Cardiac muscle cell (in vitro differentiated cells and primary cell): ENCODE measurements at regions not wholly inside any gene's neighbourhood (a gene's known extent, or its start where the extent isn't known, plus 50 kb on each side); places are given as distances from the start of the nearest gene placed in this dataset.
"Not testable (repeated sequence)": the region's sequence is repeated elsewhere in the genome, so short reads cannot be mapped to it uniquely, and the experiment has no call there.

Experiments
- DNase-seq, 2 donors: peaks; one replicate each; pipeline versions ENCODE4 v3.0.0 to v3.0.0-alpha.2; 2010 to 2017; ENCODE audit warnings: low read depth in 1 of 2, low spot score in 1 of 2
- H3K27ac ChIP-seq: fragments of 200-600 bp; sonication (generic); 2 replicates; pipeline ENCODE4 v1.5.1; 2016
- H3K27me3 ChIP-seq: fragments of 200-600 bp; sonication (generic); 2 replicates; pipeline ENCODE4 v1.6.0; 2016; ENCODE audit warnings: control low read depth
- H3K36me3 ChIP-seq: fragments of 200-600 bp; sonication (generic); 2 replicates; pipeline ENCODE4 v1.5.1; 2016; ENCODE audit warnings: control low read depth
- H3K4me1 ChIP-seq: fragments of 200-600 bp; sonication (generic); 2 replicates; pipeline ENCODE4 v1.8.1; 2017; ENCODE audit warnings: low read depth, mild to moderate bottlenecking, mixed run types
- H3K4me3 ChIP-seq: fragments of 200-600 bp; sonication (generic); 2 replicates; pipeline ENCODE4 v1.5.1; 2016; ENCODE audit warnings: mild to moderate bottlenecking
- H3K9me3 ChIP-seq: fragments of 200-600 bp; sonication (generic); 2 replicates; pipeline ENCODE4 v1.5.1; 2017; ENCODE audit warnings: low read depth, mild to moderate bottlenecking, control low read depth
- TF ChIP-seq, protein P1 (sequence below): IDR thresholded peaks from 2 replicates; pipeline ENCODE4 v1.5.1; 2012; ENCODE audit warnings: low read depth, mild to moderate bottlenecking, low read length

GRCh38 chr2:187610450-187610849, 56.2 kb upstream of the TFPI start:
- not testable (repeated sequence) for H3K36me3 ChIP-seq, H3K4me3 ChIP-seq, H3K4me1 ChIP-seq, H3K27me3 ChIP-seq, H3K27ac ChIP-seq, DNase-seq, H3K9me3 ChIP-seq

GRCh38 chr2:187612857-187613256, 58.6 kb upstream of the TFPI start:
- Histone ChIP-seq H3K27me3 (no peaks in the 10 kb centered on the region), H3K4me3 (no peak overlapping the region), H3K4me1 (no peaks in the 10 kb centered on the region), H3K36me3 (no peaks in the 10 kb centered on the region), H3K9me3 (no peaks in the 10 kb centered on the region), H3K27ac (no peak overlapping the region)
- TF ChIP-seq, protein P1, sequence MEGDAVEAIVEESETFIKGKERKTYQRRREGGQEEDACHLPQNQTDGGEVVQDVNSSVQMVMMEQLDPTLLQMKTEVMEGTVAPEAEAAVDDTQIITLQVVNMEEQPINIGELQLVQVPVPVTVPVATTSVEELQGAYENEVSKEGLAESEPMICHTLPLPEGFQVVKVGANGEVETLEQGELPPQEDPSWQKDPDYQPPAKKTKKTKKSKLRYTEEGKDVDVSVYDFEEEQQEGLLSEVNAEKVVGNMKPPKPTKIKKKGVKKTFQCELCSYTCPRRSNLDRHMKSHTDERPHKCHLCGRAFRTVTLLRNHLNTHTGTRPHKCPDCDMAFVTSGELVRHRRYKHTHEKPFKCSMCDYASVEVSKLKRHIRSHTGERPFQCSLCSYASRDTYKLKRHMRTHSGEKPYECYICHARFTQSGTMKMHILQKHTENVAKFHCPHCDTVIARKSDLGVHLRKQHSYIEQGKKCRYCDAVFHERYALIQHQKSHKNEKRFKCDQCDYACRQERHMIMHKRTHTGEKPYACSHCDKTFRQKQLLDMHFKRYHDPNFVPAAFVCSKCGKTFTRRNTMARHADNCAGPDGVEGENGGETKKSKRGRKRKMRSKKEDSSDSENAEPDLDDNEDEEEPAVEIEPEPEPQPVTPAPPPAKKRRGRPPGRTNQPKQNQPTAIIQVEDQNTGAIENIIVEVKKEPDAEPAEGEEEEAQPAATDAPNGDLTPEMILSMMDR, result no peak
- no peak for DNase-seq

DNA sequence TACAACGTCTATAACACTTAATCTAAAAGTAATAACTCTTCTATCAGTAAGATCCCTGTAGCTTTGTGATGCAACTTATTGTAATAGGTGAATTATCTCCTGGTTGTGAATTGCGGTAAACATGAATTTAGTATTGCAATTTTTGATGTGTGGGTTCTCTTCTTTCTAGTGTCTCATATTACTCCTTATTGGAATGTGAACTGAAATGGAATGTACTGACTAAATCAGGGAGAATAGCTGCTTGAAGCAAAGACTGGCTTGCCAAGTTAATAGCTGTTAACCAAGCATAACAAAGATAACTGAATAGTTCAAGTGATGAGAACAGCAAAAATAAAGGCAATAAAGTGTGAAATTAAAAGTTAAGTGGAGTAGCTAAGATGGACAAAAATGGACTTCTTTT, 60.5 kb upstream of the TFPI start:
- H3K4me1 ChIP-seq, result no peaks in the 10 kb centered on the region
- no peaks in the 10 kb centered on the region for H3K27me3 ChIP-seq
- no peak overlapping the region for H3K4me3 ChIP-seq
- no peaks in the 10 kb centered on the region for H3K9me3 ChIP-seq
- no peak overlapping the region for H3K27ac ChIP-seq
- H3K36me3 ChIP-seq, result no peaks in the 10 kb centered on the region
- peak in 1 of 2 donors; percentile 37 for DNase-seq
- TF ChIP-seq, protein P1, result no peak

- Histone ChIP-seq H3K27me3 (no peaks in the 10 kb centered on the region), H3K36me3 (no peaks in the 10 kb centered on the region), H3K4me1 (no peaks in the 10 kb centered on the region), H3K9me3 (no peaks in the 10 kb centered on the region), H3K4me3 (no peak overlapping the region), H3K27ac (no peak overlapping the region)
- TF ChIP-seq, protein P1, result no peak
- DNase-seq, result no peak
Measured at GRCh38 chr2:187615364-187615763, 61.1 kb upstream of the TFPI start.

DNA sequence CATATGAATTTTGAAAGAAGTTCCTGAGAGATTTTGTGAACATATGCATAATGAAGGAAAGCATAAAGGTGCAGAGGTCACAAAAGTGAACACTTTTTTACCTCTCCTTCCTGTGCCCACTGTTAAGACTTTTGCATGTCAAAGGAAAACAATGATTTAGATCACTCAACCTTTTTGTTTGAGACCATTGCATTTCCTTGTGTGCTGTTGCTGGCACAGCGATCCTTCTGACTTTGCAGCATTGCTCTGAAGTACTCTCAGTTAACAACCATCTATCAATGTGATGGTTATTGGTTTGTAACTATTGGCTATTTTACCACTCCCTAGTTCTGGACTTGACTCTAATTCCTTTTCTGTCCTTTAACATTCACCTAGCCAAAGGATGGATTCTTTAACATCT, 61.7 kb upstream of the TFPI start:
- TF ChIP-seq, protein P1, result no peak
- no peaks in the 10 kb centered on the region for H3K4me1 ChIP-seq
- no peaks in the 10 kb centered on the region for H3K36me3 ChIP-seq
- no peak overlapping the region for H3K4me3 ChIP-seq
- no peaks in the 10 kb centered on the region for H3K9me3 ChIP-seq
- H3K27ac ChIP-seq, result no peak overlapping the region
- H3K27me3 ChIP-seq, result no peaks in the 10 kb centered on the region
- DNase-seq, result no peak

DNA sequence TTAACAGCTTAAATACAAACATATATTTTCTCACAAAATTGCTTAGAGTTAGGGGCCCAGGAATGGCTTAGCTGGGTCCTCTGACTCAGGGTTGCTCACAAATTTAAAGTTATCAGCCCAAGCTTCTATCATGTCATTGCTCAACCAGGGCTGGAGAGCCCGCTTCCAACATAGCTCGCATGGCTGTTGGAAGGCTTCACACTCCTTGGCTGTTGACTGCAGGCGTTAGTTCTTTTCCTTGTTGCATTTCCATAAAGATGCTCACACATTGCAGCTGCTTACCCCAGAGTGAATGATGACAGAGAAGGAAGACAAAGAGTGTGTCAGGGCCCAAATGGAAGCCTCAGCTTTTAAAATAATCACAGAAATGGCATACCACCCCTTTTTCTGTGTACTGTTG, 62.9 kb upstream of the TFPI start:
- no peaks in the 10 kb centered on the region for H3K9me3 ChIP-seq
- H3K36me3 ChIP-seq, result no peaks in the 10 kb centered on the region
- no peak overlapping the region for H3K4me3 ChIP-seq
- TF ChIP-seq, protein P1, result no peak
- no peaks in the 10 kb centered on the region for H3K27me3 ChIP-seq
- peak in 1 of 2 donors; percentile 7 for DNase-seq
- no peaks in the 10 kb centered on the region for H3K4me1 ChIP-seq
- H3K27ac ChIP-seq, result no peak overlapping the region
